Aorta (tissue), 5 donors: ENCODE measurements at regions not wholly inside any gene's neighbourhood (a gene's known extent, or its start where the extent isn't known, plus 50 kb on each side); places are given as distances from the start of the nearest gene placed in this dataset.
A peak's percentile ranks its signal among the peaks of the same experiment; 100 is the strongest.

Experiments
- ATAC-seq: fragments of 200-7000 bp; cut with Tn5 transposase; one replicate; pipeline ENCODE4 v1.9.1; 2022; ENCODE audit warnings: moderate library complexity; ENCODE audit not compliant: low FRiP score
- DNase-seq, 2 donors: peaks; one replicate each; pipeline ENCODE4 v3.0.0-alpha.2; 2020
- H3K27ac ChIP-seq, 2 donors: one replicate each; pipeline ENCODE4 v1.5.1; 2013; ENCODE audit warnings: low read length in 2 of 2, mild to moderate bottlenecking in 2 of 2, moderate library complexity in 2 of 2, control low read depth in 1 of 2, inconsistent platforms in 1 of 2, low read depth in 1 of 2
- H3K27me3 ChIP-seq, 2 donors: one replicate each; pipeline ENCODE4 v1.6.1; 2013; ENCODE audit warnings: control low read depth in 1 of 2, low read length in 1 of 2, mild to moderate bottlenecking in 1 of 2, moderate library complexity in 1 of 2; ENCODE audit not compliant: insufficient read depth in 2 of 2, control insufficient read depth in 1 of 2
- H3K36me3 ChIP-seq, 2 donors: one replicate each; pipeline ENCODE4 v1.6.1; 2013; ENCODE audit warnings: control low read depth in 1 of 2, low read length in 1 of 2, mild to moderate bottlenecking in 1 of 2; ENCODE audit not compliant: insufficient read depth in 2 of 2, control insufficient read depth in 1 of 2
- H3K4me1 ChIP-seq, 2 donors: one replicate each; pipeline ENCODE4 v1.6.1; 2013; ENCODE audit warnings: low read length in 2 of 2, control low read depth in 1 of 2, mild to moderate bottlenecking in 1 of 2, moderate library complexity in 1 of 2; ENCODE audit not compliant: insufficient read depth in 2 of 2, control insufficient read depth in 1 of 2
- H3K4me3 ChIP-seq, 2 donors: one replicate each; pipeline ENCODE4 v1.5.1; 2013; ENCODE audit warnings: low read length in 2 of 2, control low read depth in 1 of 2, mild to moderate bottlenecking in 1 of 2
- H3K9me3 ChIP-seq: one replicate; pipeline ENCODE4 v1.6.1; 2013; ENCODE audit warnings: mild to moderate bottlenecking, low read length; ENCODE audit not compliant: control insufficient read depth
- WGBS, 2 donors: extraction: QIAGEN DNeasy Blood & Tissue Kit; methylation state at CpG; one replicate each; pipeline ENCODE4 v1.1.7; 2013; 5-methylcytosine and 5-hydroxymethylcytosine counted together
- intact Hi-C, 2 donors: fragments of 100-400 bp; cut with DNase I; formaldehyde crosslinking; loops; one replicate each; pipeline versions ENCODE4 v1.14.2 to v1.15.0; 2022
- donor health status: healthy with polysubstance abuse.
- donor health status: Bipolar disorder and iron deficiency.
- donor health status: DM: no; HTN: no; CAD: no.
- donor health status: DM: no; HTN: no; CAD: no.
- donor health status: DM: yes; HTN: yes; CAD: no.

DNA sequence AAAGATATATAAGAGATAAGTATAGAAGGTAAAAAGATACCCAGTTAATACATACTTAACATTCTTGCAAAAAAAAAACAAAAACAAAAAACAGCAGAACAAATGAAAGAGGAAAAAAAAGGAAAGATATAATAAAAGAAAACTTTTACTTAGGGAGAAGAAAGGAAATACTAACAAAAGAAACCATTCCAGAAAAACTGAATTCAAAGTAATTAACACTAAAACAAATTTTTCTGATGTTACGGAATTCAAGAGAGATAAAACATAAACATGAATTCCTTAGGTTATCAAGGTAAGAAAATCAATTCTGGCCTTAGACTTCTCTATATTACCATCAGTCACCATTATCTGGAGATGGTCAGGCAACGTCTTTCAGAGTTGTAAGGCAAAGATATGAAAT, 261.8 kb downstream of the ZEB2 start:
- WGBS, 2 donors: 96% methylated on average over 2 of the region's 2 CpGs
- no peak for ATAC-seq
- Histone ChIP-seq H3K27me3 (no peaks in the 10 kb centered on the region), H3K4me1 (no peaks in the 10 kb centered on the region), H3K27ac (no peak overlapping the region), H3K4me3 (no peak overlapping the region), H3K9me3 (no peaks in the 10 kb centered on the region), H3K36me3 (no peaks in the 10 kb centered on the region)
- intact Hi-C loops: no loop called here
- no peak for DNase-seq

DNA sequence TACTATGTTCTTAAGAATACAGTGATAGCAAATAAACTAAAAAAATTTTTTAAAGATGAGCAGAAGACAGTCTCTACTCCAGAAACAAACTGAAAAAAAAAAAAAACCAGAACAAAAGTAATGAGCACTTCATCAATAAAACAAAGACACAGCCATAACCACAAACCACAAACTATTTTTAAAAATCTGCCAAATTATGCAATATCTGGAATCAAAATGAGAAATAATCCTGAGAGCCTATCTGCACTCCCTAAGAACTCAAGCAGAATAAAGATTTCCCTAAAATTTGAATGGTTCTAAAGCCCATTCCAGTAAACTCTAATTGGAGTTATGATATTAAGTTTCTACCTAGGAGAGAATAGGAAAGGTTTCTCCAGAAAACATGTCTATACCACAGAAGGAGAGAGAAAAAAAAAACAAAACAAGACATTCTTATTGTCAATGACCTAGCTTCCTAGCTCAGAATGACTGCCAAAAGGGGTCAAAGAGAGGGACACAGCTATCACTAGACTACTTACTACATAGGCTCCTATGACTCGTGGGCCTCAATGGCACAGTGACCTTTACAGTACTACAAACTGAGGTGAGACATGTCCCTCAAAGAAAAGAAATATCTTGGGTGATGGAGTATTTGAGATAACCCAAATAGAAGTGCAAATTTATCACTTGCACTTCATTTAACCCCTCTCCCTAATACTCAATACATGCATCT, 262.8 kb downstream of the ZEB2 start:
- Histone ChIP-seq H3K9me3 (no peaks in the 10 kb centered on the region), H3K36me3 (no peaks in the 10 kb centered on the region), H3K4me3 (no peak overlapping the region), H3K4me1 (no peaks in the 10 kb centered on the region), H3K27me3 (no peaks in the 10 kb centered on the region), H3K27ac (no peak overlapping the region)
- DNase-seq (no peak), ATAC-seq (peak; percentile 54)
- intact Hi-C loops: no loop called here
- 92 to 96% methylated on average over 1 of the region's 1 CpG for WGBS, 2 donors

DNA sequence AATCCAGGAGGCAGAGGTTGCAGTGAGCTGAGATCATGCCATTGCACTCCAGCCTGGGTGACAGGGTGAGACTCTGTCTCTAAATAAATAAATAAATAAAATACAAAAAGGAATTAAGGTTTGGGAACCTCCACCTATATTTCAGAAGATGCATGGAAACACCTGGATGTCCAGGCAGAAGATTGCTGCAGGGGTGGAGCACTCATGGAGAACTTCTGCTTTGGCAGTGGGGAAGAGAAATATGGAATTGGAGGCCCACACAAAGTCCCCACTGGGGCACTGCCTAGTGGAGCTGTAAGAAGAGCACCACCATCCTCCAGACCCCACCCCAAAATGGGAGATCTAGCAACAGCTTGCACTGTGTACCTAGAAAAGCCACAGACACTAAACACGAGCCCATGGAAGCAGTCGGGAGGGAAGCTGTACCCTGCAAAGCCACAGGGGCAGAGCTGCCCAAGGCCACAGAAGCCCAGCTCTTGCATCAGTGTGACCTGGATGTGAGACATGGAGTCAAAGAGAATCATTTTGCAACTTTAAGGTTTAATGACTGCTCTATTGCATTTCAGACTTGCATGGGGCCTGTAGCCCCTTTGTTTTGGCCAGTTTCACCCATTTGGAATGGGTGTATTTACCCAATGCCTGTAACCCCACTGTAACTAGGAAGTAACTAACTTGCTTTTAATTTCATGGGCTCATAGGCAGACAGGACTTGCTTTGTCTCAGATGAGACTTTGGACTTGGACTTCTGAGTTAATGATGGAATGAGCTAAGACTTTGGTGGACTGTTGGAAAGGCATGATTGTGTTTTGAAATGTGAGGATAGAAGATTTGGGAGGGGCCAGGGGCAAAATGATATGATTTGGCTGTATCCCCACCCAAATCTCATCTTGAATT, 265.3 kb downstream of the ZEB2 start:
- Histone ChIP-seq H3K4me3 (no peak overlapping the region), H3K27me3 (no peaks in the 10 kb centered on the region), H3K27ac (no peak overlapping the region), H3K36me3 (no peaks in the 10 kb centered on the region), H3K9me3 (no peaks in the 10 kb centered on the region), H3K4me1 (no peaks in the 10 kb centered on the region)
- DNase-seq: no peak
- intact Hi-C loops: no loop called here
- 97 to 98% methylated on average over 2 of the region's 2 CpGs for WGBS, 2 donors
- ATAC-seq: no peak

DNA sequence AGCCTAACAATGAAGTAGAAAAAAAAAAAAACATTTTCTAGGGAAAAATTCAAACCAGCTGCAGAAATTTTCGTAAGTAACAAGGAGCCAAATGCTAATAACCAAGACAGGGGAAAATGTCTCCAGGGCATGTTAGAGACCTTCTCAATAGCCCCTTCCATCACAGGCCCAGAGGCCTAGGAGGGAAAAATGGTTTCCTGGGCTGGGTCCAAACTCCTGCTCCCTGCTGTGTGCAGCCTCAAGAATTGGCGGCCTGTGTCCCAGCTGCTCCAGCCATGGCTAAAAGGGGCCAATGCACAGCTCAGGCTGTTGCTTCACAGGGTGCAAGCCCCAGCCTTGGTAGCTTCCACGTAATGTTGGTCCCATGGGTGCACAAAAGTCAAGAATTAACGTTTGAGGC, 266.2 kb downstream of the ZEB2 start:
- ATAC-seq: no peak
- no peak overlapping the region for H3K4me3 ChIP-seq
- no peaks in the 10 kb centered on the region for H3K36me3 ChIP-seq
- no peaks in the 10 kb centered on the region for H3K9me3 ChIP-seq
- intact Hi-C loops: no loop called here
- H3K4me1 ChIP-seq: no peaks in the 10 kb centered on the region
- DNase-seq: no peak
- WGBS, 2 donors: 96 to 99% methylated on average over 4 of the region's 4 CpGs
- H3K27ac ChIP-seq: no peak overlapping the region
- H3K27me3 ChIP-seq: no peaks in the 10 kb centered on the region

GRCh38 chr2:144252694-144253093, 267.2 kb downstream of the ZEB2 start:
- intact Hi-C loops: no loop called here
- no peaks in the 10 kb centered on the region for H3K9me3 ChIP-seq
- H3K27ac ChIP-seq: no peak overlapping the region
- DNase-seq: no peak
- H3K27me3 ChIP-seq: no peaks in the 10 kb centered on the region
- H3K36me3 ChIP-seq: no peaks in the 10 kb centered on the region
- ATAC-seq: no peak
- no peaks in the 10 kb centered on the region for H3K4me1 ChIP-seq
- H3K4me3 ChIP-seq: no peak overlapping the region
- WGBS, 2 donors: 99 to 100% methylated on average over 1 of the region's 1 CpG

GRCh38 chr2:144249035-144249637, 270.8 kb downstream of the ZEB2 start:
- ATAC-seq: no peak

GRCh38 chr2:144248350-144249034, 271.4 kb downstream of the ZEB2 start:
- Histone ChIP-seq H3K27ac (no peak overlapping the region), H3K4me3 (no peak overlapping the region), H3K27me3 (no peaks in the 10 kb centered on the region), H3K4me1 (no peaks in the 10 kb centered on the region), H3K36me3 (no peaks in the 10 kb centered on the region), H3K9me3 (no peaks in the 10 kb centered on the region)
- intact Hi-C loops: no loop called here
- no peak for ATAC-seq
- WGBS, 2 donors: 95 to 97% methylated on average over 4 of the region's 4 CpGs
- DNase-seq: no peak

More at GRCh38 chr2:144249035-144249637, 270.8 kb downstream of the ZEB2 start:
- Histone ChIP-seq H3K36me3 (no peaks in the 10 kb centered on the region), H3K4me1 (no peaks in the 10 kb centered on the region), H3K27me3 (no peaks in the 10 kb centered on the region), H3K9me3 (no peaks in the 10 kb centered on the region), H3K27ac (no peak overlapping the region), H3K4me3 (no peak overlapping the region)
- WGBS, 2 donors: 82 to 89% methylated on average over 4 of the region's 4 CpGs
- no peak for DNase-seq
- intact Hi-C loops: no loop called here

GRCh38 chr2:144244938-144245337, 275.0 kb downstream of the ZEB2 start:
- H3K36me3 ChIP-seq: no peaks in the 10 kb centered on the region
- no peak overlapping the region for H3K4me3 ChIP-seq
- ATAC-seq: no peak
- H3K27ac ChIP-seq: no peak overlapping the region
- no peak for DNase-seq
- intact Hi-C loops: loop anchor here in 1 of 2 donors (2.0 kb wide), 1 partner anchor 28 kb away; no protein-coding TSS in a partner anchor
- no peaks in the 10 kb centered on the region for H3K9me3 ChIP-seq
- no peaks in the 10 kb centered on the region for H3K27me3 ChIP-seq
- H3K4me1 ChIP-seq: no peaks in the 10 kb centered on the region
